ENCODE measurements at regions not wholly inside any gene's neighbourhood (a gene's known extent, or its start where the extent isn't known, plus 50 kb on each side); places are given as distances from the start of the nearest gene placed in this dataset.

DNA sequence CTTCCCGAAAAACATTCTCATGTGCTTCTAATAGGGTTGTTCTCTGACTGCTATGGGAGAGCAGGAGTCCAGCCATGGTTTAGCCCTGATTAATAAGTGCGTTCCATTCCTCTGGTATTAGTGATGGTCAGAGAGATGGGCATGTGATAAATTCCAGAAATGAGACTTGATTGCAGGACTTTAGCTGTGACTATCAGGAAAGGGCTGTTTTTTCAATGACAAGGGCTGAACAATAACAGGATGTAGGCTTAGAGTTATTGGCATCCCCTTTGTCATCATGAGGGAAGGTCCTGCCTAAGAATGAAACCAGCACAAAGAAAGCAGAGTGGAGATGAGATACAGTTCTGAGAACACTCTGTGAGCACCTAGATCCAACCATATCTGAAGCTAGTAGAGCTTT lies 494.6 kb downstream of the MIAT start:
- ATAC-seq, result no peak

DNA sequence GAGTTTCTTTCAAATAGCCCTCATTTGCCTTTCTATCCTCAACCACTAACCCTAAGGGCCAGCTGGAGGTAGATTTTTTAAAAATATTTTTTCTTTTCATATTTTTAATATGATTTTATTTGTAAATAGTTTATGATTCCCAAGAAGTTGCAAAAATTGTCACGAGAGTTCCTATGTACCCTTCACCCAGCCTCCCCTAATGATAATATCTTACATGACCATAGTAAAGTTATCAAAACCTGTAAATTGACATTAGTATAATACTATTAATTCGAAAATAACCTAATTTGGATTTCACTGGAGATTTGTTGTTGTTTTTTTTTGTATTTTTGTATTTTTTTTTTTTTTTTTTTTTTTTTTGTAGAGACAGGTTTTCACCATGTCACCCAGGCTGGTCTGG lies 495.5 kb downstream of the MIAT start:
- ATAC-seq, result no peak

DNA sequence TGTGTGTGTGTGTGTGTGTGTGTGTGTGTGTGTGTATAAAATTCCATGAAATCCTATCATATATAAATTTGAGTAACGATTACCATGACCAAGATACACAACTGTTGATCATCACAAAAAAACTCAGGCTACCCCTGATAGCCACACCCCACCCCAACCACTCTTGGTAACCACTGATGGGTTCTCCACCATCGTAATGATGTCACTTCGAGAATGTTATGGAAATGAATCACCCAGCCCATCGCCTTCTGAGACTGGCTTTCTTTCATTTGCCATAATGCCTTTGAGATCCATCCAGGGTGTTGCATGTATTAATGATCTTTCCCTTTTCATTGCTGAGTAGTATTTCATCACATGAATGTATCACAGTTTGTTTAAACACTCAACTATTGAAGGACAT lies 496.0 kb downstream of the MIAT start:
- ATAC-seq, result no peak

DNA sequence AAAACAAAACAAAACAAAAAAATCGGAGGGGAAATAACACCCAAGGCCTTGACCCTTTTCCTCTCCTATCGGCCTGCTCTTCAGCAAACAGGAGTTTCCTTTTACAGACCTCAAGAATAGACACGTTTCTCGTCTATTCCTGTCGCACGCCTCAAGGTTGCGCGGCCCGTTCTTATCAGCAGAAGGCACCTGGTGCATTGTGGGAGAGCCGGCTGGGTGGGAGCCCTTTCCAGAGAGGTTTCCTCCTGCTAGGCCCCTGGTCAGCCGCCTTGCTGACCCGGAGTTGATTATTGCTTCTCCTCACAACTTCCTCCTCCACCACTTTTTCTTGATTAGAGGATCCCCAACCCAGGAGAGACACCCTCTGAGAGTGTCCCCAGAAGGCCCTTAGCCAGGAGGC lies 497.3 kb downstream of the MIAT start:
- ATAC-seq, result no peak

DNA sequence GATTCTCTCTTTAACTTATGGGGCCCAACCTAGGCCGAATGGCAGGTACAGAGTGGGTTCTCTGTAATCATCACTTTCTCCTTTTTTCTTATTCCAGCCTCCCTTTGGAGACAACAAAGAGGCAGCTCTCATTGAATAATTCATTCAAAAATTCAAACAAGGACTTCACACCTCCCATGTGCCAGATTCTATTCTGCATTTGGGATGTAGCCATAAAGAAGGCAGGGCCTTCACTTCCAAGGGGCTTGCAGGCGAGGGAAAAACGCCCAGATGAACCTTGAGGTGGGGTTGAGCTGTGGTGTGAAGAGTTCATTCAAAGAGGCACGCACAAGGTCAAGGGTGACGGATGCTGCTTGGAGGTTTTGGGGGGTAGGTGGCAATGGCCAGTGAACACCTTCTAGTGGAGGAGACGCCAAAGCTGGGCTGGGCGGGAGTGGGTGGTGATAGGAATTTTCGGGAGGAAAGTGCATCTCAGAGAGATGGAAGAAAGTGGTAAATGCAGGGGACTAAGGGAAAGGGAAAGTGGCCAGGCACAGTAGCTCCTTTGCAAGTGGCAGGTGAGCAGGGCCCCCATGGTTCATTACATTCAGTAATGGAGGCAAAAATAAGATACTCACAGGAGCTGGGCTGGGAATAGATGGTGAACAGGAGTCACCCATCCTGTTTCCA lies 499.6 kb downstream of the MIAT start:
- ATAC-seq, result no peak

DNA sequence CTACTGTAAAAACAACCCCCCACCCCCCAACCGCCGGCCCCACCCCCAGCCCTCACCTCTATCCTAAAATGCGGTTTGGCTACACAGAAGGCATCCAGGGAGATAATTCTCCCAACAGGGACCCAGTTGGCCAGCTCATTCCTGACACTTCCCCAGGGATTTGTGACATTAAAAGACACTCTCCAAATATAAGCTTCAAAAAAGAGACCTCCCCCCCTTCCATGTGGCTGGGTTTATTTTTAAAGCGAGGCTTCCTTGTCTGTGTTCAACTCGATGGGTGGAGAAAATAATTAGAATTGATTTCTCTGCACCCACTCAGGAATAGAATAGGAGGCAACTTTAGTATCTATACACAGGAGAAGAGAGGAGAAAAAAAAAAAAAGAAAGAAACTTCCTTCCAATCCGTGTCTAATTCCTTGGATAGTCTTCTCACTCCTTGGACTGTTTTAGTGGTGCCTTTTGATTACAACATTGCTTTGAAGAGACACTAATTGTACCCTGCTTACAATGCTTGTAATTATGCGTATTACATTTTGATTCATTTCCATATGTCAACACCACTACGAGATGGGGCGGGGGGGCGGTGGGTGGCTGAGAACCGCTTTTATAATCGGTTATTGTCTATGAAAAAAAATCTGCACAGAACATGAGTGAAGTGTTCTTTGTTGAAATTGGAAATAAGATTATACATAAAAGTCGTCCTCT lies 500.4 kb downstream of the MIAT start:
- no peak for ATAC-seq

DNA sequence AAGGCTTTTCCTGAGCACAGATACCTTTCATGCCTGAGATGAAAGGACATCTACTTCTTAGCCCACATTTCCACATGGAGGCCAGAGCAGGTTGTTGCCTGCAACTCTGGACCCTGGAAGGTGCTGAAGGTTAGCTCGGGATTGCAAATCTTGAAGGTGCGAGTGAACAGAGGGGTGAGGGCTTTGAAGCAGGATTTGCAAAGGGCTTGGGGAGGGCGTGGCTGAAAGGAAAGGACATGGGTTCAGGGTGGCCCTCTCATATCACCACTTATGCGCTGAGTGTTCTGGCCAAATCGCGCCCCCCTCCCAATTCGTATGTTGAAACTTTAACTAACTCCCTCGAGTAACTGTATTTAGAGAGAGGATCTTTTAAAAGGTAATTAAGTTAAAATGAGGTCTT lies 501.6 kb downstream of the MIAT start:
- ATAC-seq, result no peak

DNA sequence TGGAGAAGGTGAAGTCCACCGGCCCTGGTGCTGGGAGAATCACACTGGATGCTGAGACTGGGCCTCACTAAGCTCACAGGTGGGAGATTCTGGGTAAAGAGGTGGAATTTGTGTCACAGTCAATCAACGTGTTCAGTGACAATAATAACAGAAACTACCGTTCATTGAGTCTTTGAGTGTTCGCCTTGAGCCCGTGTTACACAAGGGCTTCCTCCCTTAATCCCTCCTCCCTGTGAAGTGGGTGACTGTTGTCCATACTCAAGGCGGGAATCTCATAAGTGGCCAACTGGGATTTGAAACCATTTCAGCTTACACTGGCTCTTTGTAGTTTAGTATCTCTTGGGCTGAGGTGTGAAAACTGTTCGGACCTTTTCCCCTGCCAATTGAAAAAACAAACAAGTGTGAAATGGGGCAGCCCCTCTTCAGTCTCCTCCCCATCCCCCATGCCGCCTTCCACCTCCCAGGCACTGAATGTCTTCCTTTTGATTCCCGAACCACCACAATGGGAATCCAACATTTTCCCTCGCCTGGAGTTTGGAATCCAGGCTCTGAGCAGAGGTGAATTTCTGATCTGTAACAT lies 502.4 kb downstream of the MIAT start:
- ATAC-seq, result no peak

DNA sequence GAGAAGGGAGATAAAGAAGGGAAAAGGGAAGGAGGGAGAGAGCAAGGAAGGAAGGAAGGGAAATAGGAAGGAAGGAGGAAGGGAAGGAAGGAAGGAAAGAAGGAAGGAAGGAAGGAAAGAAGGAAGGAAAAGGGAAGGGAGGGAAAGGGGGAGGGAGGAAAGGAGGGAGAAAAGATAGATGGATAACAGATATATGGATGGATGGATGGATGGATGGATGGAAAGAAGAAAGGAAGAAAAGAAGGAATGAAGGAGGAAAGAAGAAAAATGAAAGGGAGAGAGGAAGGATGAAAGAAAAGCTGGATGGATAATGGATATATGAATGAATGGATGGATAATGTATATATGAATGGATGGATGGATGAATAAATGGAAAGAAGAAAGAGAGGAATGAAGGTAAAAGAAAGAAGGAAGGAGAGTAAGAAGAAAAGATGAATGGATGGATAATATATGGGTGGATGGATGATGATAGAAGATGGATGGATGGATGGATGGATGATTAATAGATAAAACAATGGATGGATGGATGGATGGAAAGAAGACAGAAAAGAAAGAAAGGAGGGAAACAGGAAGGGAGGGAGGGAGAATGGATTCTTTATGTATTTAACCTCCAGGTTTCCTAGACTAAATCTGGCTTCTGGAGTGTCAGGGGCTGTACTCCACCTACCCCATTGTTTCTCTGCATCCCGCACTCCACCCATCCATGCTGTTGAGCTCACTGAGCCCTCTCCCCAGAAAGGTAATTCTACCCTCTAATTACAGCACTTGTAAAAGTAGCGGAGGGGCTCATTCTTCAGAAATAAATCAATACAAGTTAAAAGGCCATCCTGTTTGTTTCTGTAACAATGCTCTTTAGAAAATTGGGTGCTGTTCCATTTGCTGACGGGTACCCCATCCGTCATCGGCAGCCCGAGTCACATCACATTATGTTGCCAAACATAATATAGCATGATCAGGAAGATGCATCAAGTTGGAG lies 506.1 kb downstream of the MIAT start:
- no peak for ATAC-seq

DNA sequence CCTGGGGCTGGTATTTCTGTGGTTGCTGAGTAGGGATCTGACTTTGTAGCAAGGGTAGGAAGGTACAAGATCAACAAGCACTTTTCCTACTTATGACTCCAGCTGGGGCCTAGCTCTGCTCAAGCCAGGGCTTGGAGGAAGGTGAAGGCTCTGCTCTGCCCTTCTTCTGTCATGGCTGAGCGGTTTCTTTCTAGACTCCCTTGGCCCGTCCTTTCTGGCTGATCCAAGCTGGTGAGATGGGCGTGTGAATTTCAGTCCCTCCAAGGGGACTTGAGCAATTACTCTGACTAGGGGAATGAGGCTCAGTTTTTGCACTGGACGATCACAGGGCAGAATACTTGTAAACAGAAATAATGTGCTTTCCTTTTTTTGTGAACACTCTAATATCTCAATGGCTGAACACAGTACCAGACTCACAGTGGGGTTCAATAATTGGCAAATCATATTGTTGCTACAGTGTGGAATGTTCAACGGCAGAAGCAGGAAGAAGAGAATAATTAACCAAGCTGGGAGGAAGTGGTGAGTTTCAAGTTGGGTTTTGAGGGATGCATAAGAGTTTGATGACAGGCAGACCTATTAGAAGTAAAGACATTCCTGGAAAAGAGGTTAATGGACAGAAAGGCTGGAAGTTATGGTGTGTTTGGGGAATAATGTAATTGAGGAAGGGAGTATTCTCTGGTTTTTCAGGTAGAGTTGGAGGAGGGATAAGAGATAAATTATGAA lies 507.6 kb downstream of the MIAT start:
- ATAC-seq, result no peak

DNA sequence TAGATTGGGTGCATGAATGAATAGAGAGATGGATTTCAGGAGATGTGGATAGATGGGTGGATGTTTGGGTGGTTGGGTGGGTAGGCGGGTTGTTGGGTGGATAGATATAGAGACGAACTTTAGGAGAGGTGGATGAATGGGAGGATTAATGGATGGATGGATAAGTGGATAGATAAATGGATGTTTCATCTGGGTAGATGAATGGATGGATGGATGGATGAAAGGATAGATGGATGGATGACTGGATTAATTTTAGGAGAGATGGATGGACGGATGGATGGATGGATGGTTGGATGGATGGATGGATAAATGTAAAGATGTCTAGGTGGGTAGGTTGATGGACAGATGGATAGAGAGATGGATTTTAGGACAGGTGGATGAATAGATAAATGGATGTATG lies 511.3 kb downstream of the MIAT start:
- no peak for ATAC-seq

DNA sequence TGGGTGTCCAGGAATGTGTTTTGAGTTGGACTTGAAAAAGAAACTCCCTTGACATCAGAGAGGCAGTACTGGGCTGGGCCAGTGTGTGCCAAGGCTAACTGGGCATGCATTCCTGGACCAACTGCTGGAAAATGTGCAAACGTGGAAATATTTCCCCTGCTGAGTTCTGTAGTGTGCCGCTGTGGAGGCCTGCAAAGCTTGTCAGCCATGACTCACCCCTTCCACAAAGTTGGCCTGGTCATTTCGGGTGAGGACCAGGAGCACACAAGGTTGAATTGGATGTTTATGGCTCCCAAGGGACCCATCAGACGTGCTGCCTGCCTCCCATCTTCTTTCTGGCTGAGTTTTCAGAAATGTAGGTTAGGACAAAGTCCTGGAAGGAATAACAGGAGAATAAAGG lies 513.1 kb downstream of the MIAT start:
- ATAC-seq, result no peak

DNA sequence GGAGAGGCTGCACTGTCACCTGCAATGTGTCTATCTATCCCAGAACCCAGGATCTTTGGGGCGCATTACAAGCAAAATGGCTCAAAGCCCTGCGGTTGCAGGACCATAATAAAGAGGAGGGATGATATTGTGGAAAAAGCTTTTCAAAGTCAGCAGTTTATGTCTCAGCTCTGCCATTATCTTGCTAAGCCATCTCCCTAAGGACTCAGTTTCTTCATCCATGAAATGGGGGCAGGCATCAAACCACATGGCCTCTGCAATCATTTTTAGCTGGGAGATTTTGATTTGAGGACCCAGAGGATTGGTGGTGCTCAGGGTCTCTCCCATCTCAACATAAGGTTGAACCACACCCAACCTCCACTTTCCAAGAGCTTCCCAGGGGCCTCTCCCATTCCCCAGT lies 513.8 kb downstream of the MIAT start:
- no peak for ATAC-seq

DNA sequence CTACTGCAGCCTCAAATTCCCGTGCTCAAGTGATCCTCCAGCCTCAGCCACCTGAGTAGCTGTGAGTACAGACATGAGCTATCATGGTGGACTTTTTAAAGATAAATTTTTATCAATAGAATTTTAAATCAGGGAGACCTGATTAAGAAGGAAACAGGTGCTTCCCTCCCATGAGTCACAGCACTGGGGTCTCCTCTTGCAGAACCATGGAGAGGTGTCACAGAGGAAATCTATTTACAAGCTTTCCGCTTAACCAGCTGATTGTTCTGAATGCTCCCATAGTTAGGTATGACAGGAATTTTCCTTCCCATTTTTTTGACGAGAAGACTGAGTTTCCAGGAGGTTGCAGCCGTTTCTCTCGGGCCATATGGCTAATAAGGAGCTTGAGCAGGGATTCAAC lies 516.1 kb downstream of the MIAT start:
- no peak for ATAC-seq

DNA sequence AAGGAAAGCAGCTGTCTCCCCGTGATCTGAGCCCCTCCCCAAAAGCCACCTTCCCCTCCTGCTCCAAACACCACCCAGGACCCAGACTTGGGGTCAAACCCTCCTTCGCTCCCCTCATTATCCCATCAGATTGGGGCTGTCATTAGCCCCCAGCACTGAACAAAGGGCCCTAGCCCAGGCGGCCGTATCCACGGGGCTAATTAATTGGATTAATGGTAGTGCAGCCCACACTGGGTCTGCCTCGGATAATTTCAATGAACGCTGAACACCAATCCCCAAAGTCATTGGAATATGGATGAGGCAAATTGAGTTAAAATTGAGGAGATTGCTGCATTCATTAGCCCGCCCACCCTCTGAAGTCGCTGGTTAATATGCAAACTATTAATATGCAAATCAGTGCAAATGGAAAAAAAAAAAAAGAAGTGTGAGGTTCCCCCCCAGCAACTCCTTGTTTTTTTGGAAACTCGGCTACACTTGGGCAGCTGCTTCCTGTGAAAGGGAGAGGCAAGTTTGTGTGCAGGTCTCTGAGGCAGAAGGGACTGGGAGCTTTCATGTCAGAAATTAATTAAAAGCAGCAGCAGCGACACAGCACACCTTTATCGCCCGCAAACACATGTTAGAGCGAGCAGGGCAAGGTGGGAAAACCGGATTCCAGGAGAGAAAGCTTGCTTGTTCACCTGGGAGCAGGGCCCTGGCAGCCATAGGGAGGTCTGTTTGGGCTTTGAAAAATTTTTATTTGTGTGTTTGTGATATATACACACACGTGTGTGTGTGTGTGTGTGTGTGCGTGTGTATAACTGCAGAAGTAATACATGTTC lies 517.8 kb downstream of the MIAT start:
- no peak for ATAC-seq

DNA sequence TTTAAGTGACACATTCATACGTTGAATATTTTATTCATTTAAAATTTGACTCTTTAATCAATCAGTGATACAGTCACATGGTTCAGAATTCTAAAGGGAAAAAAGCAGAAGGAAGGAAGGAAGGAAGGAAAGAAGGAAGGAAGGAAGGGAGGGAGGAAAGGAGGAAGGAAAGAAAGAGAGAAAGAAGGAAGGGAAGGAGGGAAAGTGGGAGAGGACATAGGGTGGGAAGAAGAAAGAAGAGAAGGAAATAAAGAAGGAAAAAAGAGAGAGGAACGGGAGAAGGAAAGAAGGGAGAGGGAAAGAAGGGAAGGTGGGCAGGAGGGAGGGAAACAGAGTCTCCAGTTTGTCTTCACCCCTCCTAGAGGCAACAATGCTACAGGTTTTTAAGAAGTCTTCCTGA lies 518.6 kb downstream of the MIAT start:
- ATAC-seq, result no peak

DNA sequence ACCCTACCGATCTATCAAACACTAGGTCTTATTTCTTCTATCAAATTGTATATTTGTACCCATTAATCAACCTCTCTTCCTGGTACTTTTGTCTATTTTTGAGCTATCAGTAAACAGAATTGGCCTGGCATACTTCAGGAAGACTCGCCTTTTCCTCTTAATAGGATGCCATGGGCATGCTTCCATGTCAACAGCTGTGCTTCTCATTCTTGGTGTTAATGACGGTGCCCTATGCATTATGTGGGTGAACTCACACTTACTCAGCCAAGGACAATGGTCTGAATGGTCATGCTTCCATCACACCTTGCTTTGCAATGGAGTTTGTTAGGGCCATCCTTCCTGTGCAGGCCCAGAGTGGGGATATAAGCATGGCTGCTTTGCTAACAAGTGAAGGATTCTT lies 521.8 kb downstream of the MIAT start:
- ATAC-seq, result no peak

DNA sequence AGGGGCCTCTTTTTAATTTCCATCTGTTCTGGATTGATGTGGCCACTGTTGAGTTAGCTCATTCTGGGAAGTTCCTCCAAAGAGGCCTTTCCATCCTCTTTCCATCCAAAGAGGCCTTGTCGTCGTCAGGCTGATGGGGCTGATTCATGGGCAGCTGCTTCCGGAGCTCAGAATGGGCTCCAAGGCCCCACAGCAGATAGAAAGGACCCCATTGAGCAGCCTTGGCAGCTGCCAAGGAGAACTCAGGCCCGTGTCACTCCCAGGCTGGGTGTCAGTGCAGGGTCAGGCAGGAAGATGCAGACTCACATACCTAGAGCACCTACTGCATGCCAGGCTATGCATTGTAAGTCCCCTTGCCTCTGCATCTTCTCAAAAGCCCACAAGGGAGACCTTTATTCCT lies 524.1 kb downstream of the MIAT start:
- no peak for ATAC-seq

DNA sequence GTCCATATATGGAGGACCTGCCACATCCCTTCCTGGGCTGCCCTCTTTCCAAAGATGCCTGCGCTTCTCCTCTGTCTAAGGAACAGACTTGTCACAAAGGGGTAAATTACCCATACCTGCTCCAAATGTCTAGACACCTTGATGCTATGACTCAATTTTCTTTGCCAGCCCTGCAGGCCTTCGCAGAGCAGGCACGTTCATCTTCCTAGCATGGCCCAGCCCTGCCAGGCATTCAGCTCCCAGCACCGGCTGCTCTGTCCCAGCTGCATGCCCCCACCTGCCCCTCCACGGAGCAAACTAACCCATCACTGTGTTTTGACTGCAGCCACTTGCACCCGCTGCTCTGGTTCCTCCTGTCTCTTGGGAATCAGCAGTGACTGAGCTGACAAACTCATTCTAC lies 526.1 kb downstream of the MIAT start:
- peak; percentile 73 for ATAC-seq

DNA sequence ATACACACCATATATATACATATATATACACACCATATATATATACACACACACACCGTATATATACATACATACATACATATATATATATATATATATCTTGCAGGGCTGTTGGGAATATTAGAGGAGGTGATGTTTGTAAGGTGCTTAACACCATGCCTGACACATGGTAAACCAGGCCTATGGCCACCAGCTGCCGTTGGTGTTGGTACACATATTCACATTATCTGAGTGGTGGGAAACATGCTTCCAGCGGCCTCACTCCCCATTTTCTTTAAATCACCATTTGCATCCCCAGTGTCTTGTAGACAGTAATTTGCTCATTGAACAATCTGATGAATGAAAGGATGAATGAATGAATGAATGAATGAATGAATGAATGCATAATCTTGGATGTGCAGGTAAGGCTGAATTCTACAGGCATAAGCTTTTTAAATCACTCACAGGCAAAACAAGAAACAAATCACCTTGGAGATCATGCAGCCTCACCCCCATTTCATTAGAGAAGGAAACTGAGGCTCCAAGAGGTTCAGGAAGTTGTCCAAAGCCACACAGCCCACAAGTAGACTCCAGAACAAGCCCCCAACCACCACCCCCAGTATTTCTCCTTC lies 527.8 kb downstream of the MIAT start:
- ATAC-seq, result no peak

DNA sequence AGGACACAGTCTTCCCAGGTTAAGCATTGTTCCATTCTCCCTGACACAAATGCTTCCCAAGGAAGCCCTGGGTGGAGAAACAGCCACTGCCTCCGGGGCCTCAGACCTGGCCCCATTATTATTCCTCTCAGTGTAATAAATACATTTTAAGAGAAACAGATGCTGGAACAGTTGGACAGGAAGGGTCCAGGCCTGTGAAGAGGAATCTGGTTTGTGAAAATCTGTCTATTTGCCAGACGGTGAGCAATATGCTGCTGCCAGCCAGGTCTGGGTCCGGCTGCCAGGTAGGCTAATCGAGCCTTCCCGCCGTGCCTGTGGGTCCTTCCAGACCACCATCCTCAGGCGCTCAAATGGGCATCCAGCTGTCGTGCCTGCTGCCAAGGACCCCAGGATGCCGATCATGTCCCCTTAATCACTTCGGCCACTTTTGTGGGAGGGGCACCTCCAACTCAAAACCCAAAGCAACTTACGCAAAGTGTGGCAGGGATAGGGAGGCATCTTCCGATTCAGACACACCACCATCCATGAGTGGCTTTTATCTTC lies 528.4 kb downstream of the MIAT start:
- ATAC-seq, result no peak
